ENCODE measurements at regions not wholly inside any gene's neighbourhood (a gene's known extent, or its start where the extent isn't known, plus 50 kb on each side); places are given as distances from the start of the nearest gene placed in this dataset.

DNA sequence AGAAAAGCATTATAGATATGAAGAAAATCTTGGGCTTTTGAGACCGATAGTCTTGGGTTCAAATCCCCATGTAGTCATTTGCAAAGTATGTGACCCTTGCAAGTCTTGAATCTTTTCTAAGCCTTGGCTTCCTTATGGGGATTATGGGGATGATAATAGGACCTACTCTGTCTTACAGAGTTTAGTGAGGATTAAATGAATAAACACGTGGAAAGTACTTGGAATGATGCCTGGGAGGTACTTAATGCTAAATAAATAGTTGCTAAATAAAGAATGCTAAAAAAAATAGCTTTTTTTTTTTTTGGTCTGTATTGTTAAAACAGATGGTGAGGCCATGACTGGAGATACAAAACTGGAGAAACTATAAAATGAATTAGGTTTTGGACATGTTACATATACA is 292.7 kb downstream of the GPAT3 start:
- no peaks in the 10 kb centered on the region for H3K4me1 ChIP-seq (ENCODE audit: control insufficient read depth, insufficient read depth, low read length)
- H3K9me3 ChIP-seq (ENCODE audit: control insufficient read depth, insufficient read depth, low read depth, low read length), result no peaks in the 10 kb centered on the region
- H3K4me3 ChIP-seq (ENCODE audit: low read depth in 2 of 2, low read length in 2 of 2), result no peak overlapping the region
- ChIA-PET CTCF (no interaction called here), POLR2A (no interaction called here)
- intact Hi-C loops (cut with micrococcal nuclease; ENCODE audit: unreplicated experiment), result no loop called here
- in situ Hi-C loops (cut with HindIII; ENCODE audit: low pct_unique_long_range_greater_than_20kb, low sequenced_read_pairs), result no loop called here
- no peak for DNase-seq (ENCODE audit: low read depth, low spot score)
- H3K36me3 ChIP-seq (ENCODE audit: control insufficient read depth, insufficient read depth, low read length), result no peaks in the 10 kb centered on the region
- ATAC-seq, result no peak
- H3K27ac ChIP-seq (ENCODE audit: low read length), result no peak overlapping the region
- no peak for TF ChIP-seq SIN3A (IDR thresholded peaks at IDR 0.05; ENCODE audit: borderline replicate concordance, insufficient read depth, low read depth, low read length)
- no peak for TF ChIP-seq POLR2AphosphoS5 (IDR thresholded peaks at IDR 0.05; ENCODE audit: low read depth, low read length)
- TF ChIP-seq, protein P1, sequence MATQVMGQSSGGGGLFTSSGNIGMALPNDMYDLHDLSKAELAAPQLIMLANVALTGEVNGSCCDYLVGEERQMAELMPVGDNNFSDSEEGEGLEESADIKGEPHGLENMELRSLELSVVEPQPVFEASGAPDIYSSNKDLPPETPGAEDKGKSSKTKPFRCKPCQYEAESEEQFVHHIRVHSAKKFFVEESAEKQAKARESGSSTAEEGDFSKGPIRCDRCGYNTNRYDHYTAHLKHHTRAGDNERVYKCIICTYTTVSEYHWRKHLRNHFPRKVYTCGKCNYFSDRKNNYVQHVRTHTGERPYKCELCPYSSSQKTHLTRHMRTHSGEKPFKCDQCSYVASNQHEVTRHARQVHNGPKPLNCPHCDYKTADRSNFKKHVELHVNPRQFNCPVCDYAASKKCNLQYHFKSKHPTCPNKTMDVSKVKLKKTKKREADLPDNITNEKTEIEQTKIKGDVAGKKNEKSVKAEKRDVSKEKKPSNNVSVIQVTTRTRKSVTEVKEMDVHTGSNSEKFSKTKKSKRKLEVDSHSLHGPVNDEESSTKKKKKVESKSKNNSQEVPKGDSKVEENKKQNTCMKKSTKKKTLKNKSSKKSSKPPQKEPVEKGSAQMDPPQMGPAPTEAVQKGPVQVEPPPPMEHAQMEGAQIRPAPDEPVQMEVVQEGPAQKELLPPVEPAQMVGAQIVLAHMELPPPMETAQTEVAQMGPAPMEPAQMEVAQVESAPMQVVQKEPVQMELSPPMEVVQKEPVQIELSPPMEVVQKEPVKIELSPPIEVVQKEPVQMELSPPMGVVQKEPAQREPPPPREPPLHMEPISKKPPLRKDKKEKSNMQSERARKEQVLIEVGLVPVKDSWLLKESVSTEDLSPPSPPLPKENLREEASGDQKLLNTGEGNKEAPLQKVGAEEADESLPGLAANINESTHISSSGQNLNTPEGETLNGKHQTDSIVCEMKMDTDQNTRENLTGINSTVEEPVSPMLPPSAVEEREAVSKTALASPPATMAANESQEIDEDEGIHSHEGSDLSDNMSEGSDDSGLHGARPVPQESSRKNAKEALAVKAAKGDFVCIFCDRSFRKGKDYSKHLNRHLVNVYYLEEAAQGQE (IDR thresholded peaks at IDR 0.05; ENCODE audit: insufficient read depth in 1 of 2, low read depth in 2 of 2, low read length in 1 of 2), result no peak
- TF ChIP-seq, protein P2, sequence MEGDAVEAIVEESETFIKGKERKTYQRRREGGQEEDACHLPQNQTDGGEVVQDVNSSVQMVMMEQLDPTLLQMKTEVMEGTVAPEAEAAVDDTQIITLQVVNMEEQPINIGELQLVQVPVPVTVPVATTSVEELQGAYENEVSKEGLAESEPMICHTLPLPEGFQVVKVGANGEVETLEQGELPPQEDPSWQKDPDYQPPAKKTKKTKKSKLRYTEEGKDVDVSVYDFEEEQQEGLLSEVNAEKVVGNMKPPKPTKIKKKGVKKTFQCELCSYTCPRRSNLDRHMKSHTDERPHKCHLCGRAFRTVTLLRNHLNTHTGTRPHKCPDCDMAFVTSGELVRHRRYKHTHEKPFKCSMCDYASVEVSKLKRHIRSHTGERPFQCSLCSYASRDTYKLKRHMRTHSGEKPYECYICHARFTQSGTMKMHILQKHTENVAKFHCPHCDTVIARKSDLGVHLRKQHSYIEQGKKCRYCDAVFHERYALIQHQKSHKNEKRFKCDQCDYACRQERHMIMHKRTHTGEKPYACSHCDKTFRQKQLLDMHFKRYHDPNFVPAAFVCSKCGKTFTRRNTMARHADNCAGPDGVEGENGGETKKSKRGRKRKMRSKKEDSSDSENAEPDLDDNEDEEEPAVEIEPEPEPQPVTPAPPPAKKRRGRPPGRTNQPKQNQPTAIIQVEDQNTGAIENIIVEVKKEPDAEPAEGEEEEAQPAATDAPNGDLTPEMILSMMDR (IDR thresholded peaks at IDR 0.05), result no peak
- TF ChIP-seq TCF7L2 (IDR thresholded peaks at IDR 0.05; ENCODE audit: low read depth, low read length), result no peak
- no peaks in the 10 kb centered on the region for H3K27me3 ChIP-seq (ENCODE audit: control insufficient read depth, insufficient read depth, low read length)
- BruUV-seq (replicated peaks), result no TSS peak

DNA sequence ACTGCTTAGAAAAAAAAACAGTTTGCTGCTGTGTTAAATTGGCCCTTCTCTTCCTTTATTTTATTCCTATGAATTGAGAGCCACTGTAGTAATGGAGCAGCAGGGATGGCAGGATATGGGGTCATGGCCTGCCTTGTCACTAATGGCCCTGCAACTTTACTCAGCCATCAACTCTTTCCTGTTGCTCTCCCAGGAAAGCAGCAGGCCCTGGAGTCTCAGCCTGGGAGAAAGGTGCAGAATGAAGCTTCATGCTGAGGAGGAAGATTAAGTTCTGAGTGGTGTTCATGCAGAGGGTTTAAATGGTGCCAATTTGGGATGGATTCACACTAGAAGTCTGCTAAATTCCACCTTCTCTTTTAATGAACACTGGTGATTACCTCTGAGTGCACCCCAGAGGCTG is 285.6 kb downstream of the GPAT3 start:
- POLR2A ChIA-PET, result no interaction called here
- in situ Hi-C loops (cut with HindIII; ENCODE audit: low pct_unique_long_range_greater_than_20kb, low sequenced_read_pairs) (no loop called here), intact Hi-C loops (cut with micrococcal nuclease; ENCODE audit: unreplicated experiment) (no loop called here)
- CTCF ChIA-PET, result no interaction called here
- no peaks in the 10 kb centered on the region for H3K36me3 ChIP-seq (ENCODE audit: control insufficient read depth, insufficient read depth, low read length)
- no peak overlapping the region for H3K27ac ChIP-seq (ENCODE audit: low read length)
- H3K4me3 ChIP-seq (ENCODE audit: low read depth in 2 of 2, low read length in 2 of 2), result no peak overlapping the region
- H3K27me3 ChIP-seq (ENCODE audit: control insufficient read depth, insufficient read depth, low read length), result no peaks in the 10 kb centered on the region
- ATAC-seq (no peak), DNase-seq (ENCODE audit: low read depth, low spot score) (no peak)
- TF ChIP-seq POLR2AphosphoS5 (IDR thresholded peaks at IDR 0.05; ENCODE audit: low read depth, low read length), result no peak
- TF ChIP-seq, protein P1 (IDR thresholded peaks at IDR 0.05; ENCODE audit: insufficient read depth in 1 of 2, low read depth in 2 of 2, low read length in 1 of 2), result no peak
- TF ChIP-seq, protein P2 (IDR thresholded peaks at IDR 0.05), result no peak
- TF ChIP-seq SIN3A (IDR thresholded peaks at IDR 0.05; ENCODE audit: borderline replicate concordance, insufficient read depth, low read depth, low read length), result no peak
- no peak for TF ChIP-seq TCF7L2 (IDR thresholded peaks at IDR 0.05; ENCODE audit: low read depth, low read length)
- H3K9me3 ChIP-seq (ENCODE audit: control insufficient read depth, insufficient read depth, low read depth, low read length), result no peaks in the 10 kb centered on the region
- BruUV-seq (replicated peaks), result no TSS peak
- H3K4me1 ChIP-seq (ENCODE audit: control insufficient read depth, insufficient read depth, low read length), result no peaks in the 10 kb centered on the region
